ENCODE measurements at regions not wholly inside any gene's neighbourhood (a gene's known extent, or its start where the extent isn't known, plus 50 kb on each side); places are given as distances from the start of the nearest gene placed in this dataset.

DNA sequence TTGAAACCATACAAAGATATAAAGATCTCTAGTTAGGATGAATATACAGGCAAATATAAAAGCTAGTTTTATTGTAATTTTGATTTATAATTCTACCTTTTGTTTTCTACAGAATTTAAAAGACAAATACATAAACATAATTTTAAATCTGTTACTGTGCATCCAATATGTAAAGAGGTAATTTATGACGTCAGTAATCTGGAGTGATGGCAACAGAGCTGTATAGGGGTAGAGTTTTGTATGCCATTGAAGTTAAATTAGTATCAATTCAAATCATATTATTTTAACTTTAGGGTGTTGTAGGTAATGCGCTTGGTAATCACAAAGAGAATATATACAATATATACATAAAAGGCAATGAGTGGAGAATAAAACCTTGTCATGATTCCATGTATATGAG, 183.7 kb upstream of the ARHGAP24 start:
- no peaks in the 10 kb centered on the region for H3K79me2 ChIP-seq (ENCODE audit: control insufficient read depth, insufficient read depth, low read length, unreplicated experiment)
- no peak overlapping the region for H3K4me3 ChIP-seq (ENCODE audit: low read depth, low read length)
- H3K4me1 ChIP-seq (ENCODE audit: control insufficient read depth, insufficient read depth, low read length, unreplicated experiment), result no peaks in the 10 kb centered on the region
- no peaks in the 10 kb centered on the region for H3K27me3 ChIP-seq (ENCODE audit: insufficient read depth, low read length)
- H2AFZ ChIP-seq (ENCODE audit: low read length, unreplicated experiment), result no peak overlapping the region
- H3K27ac ChIP-seq (ENCODE audit: low read depth, low read length), result no peak overlapping the region
- no peaks in the 10 kb centered on the region for H3K36me3 ChIP-seq (ENCODE audit: insufficient read depth, low read length)

DNA sequence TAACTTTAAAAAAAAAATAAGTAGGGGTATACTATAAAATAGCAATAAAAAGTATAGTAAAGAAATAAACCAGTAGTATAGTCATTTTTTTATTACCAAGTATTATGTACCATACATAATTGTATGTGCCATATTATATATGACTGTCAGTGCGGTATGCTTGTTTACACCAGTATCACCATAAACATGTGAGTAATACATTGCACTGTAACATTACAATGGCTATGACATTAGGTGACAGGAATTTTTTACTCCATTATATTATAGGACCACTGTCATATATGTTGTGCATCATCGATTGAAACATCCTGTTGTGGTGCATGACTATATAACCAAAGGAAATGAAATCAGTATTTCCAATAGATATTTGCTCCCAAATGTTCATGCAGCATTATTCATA, 176.9 kb upstream of the ARHGAP24 start:
- H3K4me3 ChIP-seq (ENCODE audit: low read depth, low read length), result no peak overlapping the region
- H3K79me2 ChIP-seq (ENCODE audit: control insufficient read depth, insufficient read depth, low read length, unreplicated experiment), result no peaks in the 10 kb centered on the region
- H2AFZ ChIP-seq (ENCODE audit: low read length, unreplicated experiment), result no peak overlapping the region
- no peaks in the 10 kb centered on the region for H3K4me1 ChIP-seq (ENCODE audit: control insufficient read depth, insufficient read depth, low read length, unreplicated experiment)
- no peak overlapping the region for H3K27ac ChIP-seq (ENCODE audit: low read depth, low read length)
- H3K36me3 ChIP-seq (ENCODE audit: insufficient read depth, low read length), result no peaks in the 10 kb centered on the region
- H3K27me3 ChIP-seq (ENCODE audit: insufficient read depth, low read length), result no peaks in the 10 kb centered on the region

DNA sequence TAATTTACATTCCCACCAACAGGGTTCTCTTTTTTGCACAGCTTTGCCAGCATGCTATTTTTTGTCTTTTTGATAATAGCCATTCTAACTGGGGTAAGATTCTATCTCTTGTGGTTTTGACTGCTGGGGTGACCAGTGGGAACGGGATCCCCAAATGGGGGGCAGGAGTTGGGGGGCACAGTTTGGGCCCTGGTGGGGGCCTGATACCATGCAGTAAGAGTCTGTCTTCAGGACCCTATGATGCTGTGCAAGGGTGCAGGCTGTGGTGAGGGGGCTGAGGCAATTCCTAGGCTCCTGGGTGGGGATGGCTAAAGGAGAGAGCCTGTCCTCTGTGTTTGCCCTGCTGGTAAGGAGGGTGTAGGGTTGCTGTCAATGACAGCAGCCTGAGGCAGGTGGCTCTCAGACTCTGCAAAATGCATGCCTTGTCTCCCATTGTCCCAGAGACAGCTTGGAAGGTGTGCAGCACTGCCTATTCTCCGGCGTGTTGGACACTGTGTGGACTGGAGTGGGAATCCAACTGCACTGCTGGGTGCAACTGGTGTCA, 172.7 kb upstream of the ARHGAP24 start:
- no peaks in the 10 kb centered on the region for H3K4me1 ChIP-seq (ENCODE audit: control insufficient read depth, insufficient read depth, low read length, unreplicated experiment)
- H2AFZ ChIP-seq (ENCODE audit: low read length, unreplicated experiment), result no peak overlapping the region
- no peaks in the 10 kb centered on the region for H3K79me2 ChIP-seq (ENCODE audit: control insufficient read depth, insufficient read depth, low read length, unreplicated experiment)
- no peaks in the 10 kb centered on the region for H3K36me3 ChIP-seq (ENCODE audit: insufficient read depth, low read length)
- H3K27ac ChIP-seq (ENCODE audit: low read depth, low read length), result no peak overlapping the region
- H3K4me3 ChIP-seq (ENCODE audit: low read depth, low read length), result no peak overlapping the region
- no peaks in the 10 kb centered on the region for H3K27me3 ChIP-seq (ENCODE audit: insufficient read depth, low read length)

DNA sequence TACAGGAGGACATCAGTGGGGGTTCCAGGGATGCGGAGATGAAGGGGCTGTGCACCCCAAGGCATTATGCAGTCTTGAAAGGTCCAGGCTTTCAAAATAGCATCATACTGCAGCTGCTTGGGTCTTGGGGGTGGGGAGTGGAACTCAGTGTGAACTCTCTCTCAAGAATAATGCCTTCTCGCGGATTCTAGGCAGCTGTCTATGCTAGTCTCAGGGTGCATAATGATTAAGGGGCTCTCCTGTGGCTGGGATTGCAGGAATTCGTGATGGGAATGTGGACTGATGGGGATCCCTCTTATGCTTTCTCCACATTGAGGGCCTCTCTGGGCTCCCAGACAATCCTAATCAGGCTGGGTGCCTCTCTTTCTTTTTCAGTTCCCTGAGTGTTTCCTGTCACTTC, 172.2 kb upstream of the ARHGAP24 start:
- Histone ChIP-seq H3K79me2 (ENCODE audit: control insufficient read depth, insufficient read depth, low read length, unreplicated experiment) (no peaks in the 10 kb centered on the region), H3K4me1 (ENCODE audit: control insufficient read depth, insufficient read depth, low read length, unreplicated experiment) (no peaks in the 10 kb centered on the region), H3K27me3 (ENCODE audit: insufficient read depth, low read length) (no peaks in the 10 kb centered on the region), H2AFZ (ENCODE audit: low read length, unreplicated experiment) (no peak overlapping the region), H3K4me3 (ENCODE audit: low read depth, low read length) (no peak overlapping the region), H3K27ac (ENCODE audit: low read depth, low read length) (no peak overlapping the region), H3K36me3 (ENCODE audit: insufficient read depth, low read length) (no peaks in the 10 kb centered on the region)

DNA sequence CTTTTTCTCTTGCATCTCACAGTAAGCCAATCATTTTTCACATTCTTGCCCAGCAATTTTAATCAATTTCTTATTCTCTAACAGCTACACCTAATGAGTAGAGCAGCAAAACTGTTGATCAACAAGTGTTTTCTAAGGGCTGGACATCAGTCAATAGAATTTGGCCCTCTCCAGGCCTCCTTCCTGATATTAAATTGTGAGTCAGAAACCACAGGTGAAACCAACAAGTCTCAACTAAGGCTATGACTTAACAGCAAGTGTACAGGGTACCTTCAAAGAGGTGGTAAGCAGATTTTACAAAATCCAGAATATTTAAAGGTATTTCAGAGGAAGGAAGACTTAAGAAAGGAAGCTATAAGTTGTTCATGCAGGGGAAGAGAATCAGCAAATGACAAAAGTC, 156.5 kb upstream of the ARHGAP24 start:
- no peak overlapping the region for H3K4me3 ChIP-seq (ENCODE audit: low read depth, low read length)
- H2AFZ ChIP-seq (ENCODE audit: low read length, unreplicated experiment), result no peak overlapping the region
- H3K27ac ChIP-seq (ENCODE audit: low read depth, low read length), result no peak overlapping the region
- no peaks in the 10 kb centered on the region for H3K79me2 ChIP-seq (ENCODE audit: control insufficient read depth, insufficient read depth, low read length, unreplicated experiment)
- no peaks in the 10 kb centered on the region; the same call in 1 of the 2 replicates for H3K27me3 ChIP-seq (ENCODE audit: insufficient read depth, low read length)
- no peaks in the 10 kb centered on the region for H3K4me1 ChIP-seq (ENCODE audit: control insufficient read depth, insufficient read depth, low read length, unreplicated experiment)
- H3K36me3 ChIP-seq (ENCODE audit: insufficient read depth, low read length), result no peaks in the 10 kb centered on the region

DNA sequence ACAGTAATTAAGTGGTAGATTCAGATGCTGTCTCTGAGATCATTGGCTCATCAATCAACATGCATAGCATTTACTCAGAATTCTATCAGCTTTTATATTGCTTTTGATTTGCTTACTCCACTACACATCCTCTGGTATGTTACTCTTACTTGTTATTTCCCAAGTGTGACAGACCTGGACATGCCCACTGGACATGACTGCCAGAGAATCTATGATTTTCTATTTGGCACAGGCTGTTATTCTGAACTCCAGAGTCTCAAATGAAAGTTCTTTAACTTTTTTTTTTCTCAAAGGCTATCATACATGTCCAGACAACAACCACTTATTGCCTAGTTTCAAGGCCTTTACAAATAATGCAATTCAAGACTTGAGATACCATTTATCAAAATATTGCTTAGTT, 116.1 kb upstream of the ARHGAP24 start:
- Histone ChIP-seq H3K27ac (ENCODE audit: low read depth, low read length) (no peak overlapping the region), H3K36me3 (ENCODE audit: insufficient read depth, low read length) (no peaks in the 10 kb centered on the region), H3K27me3 (ENCODE audit: insufficient read depth, low read length) (peaks cover 7% of the 10 kb centered on the region; the same call in 1 of the 2 replicates), H3K4me3 (ENCODE audit: low read depth, low read length) (no peak overlapping the region), H2AFZ (ENCODE audit: low read length, unreplicated experiment) (no peak overlapping the region), H3K79me2 (ENCODE audit: control insufficient read depth, insufficient read depth, low read length, unreplicated experiment) (no peaks in the 10 kb centered on the region), H3K4me1 (ENCODE audit: control insufficient read depth, insufficient read depth, low read length, unreplicated experiment) (no peaks in the 10 kb centered on the region)

DNA sequence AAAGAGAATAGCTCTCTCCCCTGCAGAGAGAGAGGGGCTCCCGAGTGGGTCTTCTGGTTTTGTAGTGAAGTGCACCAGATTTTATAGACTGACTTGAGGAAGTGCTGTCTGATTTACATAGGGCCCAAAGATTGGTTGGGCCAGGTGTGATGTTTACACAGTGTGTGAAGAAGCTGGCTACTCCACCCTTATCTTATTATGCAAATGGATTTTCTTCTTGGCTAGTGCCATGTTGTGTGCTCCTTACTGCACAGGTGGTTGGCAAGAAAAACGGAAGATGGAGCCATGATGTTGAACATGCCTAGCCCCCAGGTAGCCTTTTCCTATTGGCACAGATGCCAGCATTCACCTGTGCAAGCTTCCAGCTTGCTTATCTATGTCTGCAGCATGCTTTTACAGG, 112.4 kb upstream of the ARHGAP24 start:
- Histone ChIP-seq H3K36me3 (ENCODE audit: insufficient read depth, low read length) (no peaks in the 10 kb centered on the region), H3K4me3 (ENCODE audit: low read depth, low read length) (no peak overlapping the region), H3K4me1 (ENCODE audit: control insufficient read depth, insufficient read depth, low read length, unreplicated experiment) (no peaks in the 10 kb centered on the region), H3K27ac (ENCODE audit: low read depth, low read length) (no peak overlapping the region), H3K27me3 (ENCODE audit: insufficient read depth, low read length) (peaks cover 30% of the 10 kb centered on the region; the same call in 1 of the 2 replicates), H3K79me2 (ENCODE audit: control insufficient read depth, insufficient read depth, low read length, unreplicated experiment) (no peaks in the 10 kb centered on the region), H2AFZ (ENCODE audit: low read length, unreplicated experiment) (no peak overlapping the region)

DNA sequence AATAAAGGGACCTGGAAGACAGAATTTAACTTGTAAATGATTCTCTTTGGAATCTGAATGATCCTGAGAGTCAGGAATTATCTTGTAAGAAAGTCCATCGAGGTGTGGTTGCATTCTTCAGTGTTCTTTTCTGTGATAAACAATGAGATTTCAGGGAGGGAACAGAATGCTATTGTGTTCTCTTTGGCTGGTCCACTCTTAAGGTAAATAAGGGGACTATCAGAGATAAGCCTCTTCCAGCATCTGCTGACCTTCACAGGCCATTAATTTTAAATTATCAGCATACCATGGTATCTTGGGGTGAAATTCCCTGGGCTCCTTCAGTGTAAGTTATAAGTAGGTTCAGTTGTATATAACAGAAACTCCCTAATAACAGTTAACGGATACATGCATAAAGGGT, 107.1 kb upstream of the ARHGAP24 start:
- Histone ChIP-seq H3K36me3 (ENCODE audit: insufficient read depth, low read length) (no peaks in the 10 kb centered on the region), H2AFZ (ENCODE audit: low read length, unreplicated experiment) (no peak overlapping the region), H3K4me1 (ENCODE audit: control insufficient read depth, insufficient read depth, low read length, unreplicated experiment) (no peaks in the 10 kb centered on the region), H3K27ac (ENCODE audit: low read depth, low read length) (no peak overlapping the region), H3K27me3 (ENCODE audit: insufficient read depth, low read length) (peaks cover 30% of the 10 kb centered on the region; the same call in 1 of the 2 replicates), H3K4me3 (ENCODE audit: low read depth, low read length) (no peak overlapping the region), H3K79me2 (ENCODE audit: control insufficient read depth, insufficient read depth, low read length, unreplicated experiment) (no peaks in the 10 kb centered on the region)

DNA sequence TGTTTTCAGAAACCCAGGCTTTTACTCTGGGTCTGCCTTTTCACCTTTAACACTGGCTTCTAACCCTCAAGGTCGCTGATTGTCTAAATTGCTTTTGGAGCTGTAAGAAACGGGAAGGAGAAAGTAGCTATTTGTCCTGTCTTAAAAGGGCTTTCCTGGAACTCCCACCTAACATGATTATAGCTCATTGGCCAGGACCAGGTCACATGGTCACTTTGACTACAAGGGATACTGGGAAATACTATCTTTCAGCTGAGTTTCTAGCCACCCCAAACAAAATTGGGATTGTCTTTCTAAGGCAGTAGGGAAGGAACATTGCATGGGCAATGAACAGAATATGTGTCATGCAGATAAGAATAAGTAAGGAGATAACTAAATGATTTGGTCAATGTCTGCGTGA, 106.7 kb upstream of the ARHGAP24 start:
- Histone ChIP-seq H3K4me1 (ENCODE audit: control insufficient read depth, insufficient read depth, low read length, unreplicated experiment) (no peaks in the 10 kb centered on the region), H3K27ac (ENCODE audit: low read depth, low read length) (no peak overlapping the region), H3K79me2 (ENCODE audit: control insufficient read depth, insufficient read depth, low read length, unreplicated experiment) (no peaks in the 10 kb centered on the region), H3K4me3 (ENCODE audit: low read depth, low read length) (no peak overlapping the region), H3K27me3 (ENCODE audit: insufficient read depth, low read length) (peaks cover 27% of the 10 kb centered on the region; the same call in 1 of the 2 replicates), H2AFZ (ENCODE audit: low read length, unreplicated experiment) (no peak overlapping the region), H3K36me3 (ENCODE audit: insufficient read depth, low read length) (no peaks in the 10 kb centered on the region)

DNA sequence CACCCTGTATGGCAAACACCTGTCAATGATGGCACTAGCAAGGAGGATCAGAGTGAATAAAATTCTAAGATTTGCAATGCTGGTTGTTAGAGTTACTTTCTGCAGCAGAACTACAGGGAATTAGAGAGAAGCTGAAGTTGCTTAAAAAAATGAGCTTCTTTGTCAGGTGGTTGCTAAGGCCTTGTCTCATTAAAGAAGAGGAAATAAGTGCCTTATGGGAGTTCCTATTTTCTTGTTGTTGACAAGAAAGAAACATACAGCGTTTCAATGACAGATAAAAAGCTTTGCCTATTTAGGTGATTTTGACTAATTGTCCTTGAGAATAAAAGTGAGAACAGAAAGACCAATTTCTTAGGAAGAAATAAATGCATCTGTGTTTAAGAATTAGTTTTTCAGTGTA, 106.0 kb upstream of the ARHGAP24 start:
- Histone ChIP-seq H3K79me2 (ENCODE audit: control insufficient read depth, insufficient read depth, low read length, unreplicated experiment) (no peaks in the 10 kb centered on the region), H3K4me3 (ENCODE audit: low read depth, low read length) (no peak overlapping the region), H3K4me1 (ENCODE audit: control insufficient read depth, insufficient read depth, low read length, unreplicated experiment) (no peaks in the 10 kb centered on the region), H2AFZ (ENCODE audit: low read length, unreplicated experiment) (no peak overlapping the region), H3K36me3 (ENCODE audit: insufficient read depth, low read length) (no peaks in the 10 kb centered on the region), H3K27ac (ENCODE audit: low read depth, low read length) (no peak overlapping the region), H3K27me3 (ENCODE audit: insufficient read depth, low read length) (peaks cover 22% of the 10 kb centered on the region; the same call in 1 of the 2 replicates)

DNA sequence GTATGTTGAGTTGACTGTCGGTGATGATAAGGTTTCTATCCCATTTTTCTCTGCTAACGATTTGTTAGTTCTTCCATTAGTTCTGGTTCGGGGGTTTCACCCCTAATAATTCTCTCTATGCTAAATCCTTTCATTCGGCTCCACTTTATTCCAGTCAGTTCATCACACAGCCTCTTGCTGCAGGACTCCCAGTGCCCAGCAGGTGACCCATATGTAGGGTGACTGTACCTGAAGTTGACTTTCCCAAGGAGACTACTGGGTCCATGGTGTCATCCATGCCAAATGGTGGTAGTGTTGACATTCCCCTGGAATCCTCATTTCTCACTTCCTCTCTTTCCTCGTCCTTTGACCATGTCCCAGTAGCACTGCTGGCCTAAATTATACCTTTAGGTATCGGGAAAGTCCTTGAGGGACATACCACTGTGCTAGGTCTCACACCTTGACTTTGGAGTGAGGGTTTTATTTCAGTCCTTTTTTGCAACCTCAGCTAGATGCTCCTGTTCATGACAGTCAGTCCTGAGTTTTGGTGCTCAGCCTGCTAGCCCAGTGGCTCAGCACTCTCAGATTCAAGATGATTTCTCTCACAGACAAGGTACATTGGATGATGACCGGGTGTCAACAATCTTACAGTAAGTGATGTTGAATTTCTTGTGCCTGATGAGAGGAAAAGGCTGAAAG, 105.1 kb upstream of the ARHGAP24 start:
- no peaks in the 10 kb centered on the region for H3K36me3 ChIP-seq (ENCODE audit: insufficient read depth, low read length)
- peaks cover 18% of the 10 kb centered on the region; the same call in 1 of the 2 replicates for H3K27me3 ChIP-seq (ENCODE audit: insufficient read depth, low read length)
- no peak overlapping the region for H3K4me3 ChIP-seq (ENCODE audit: low read depth, low read length)
- no peaks in the 10 kb centered on the region for H3K79me2 ChIP-seq (ENCODE audit: control insufficient read depth, insufficient read depth, low read length, unreplicated experiment)
- no peak overlapping the region for H2AFZ ChIP-seq (ENCODE audit: low read length, unreplicated experiment)
- H3K27ac ChIP-seq (ENCODE audit: low read depth, low read length), result no peak overlapping the region
- no peaks in the 10 kb centered on the region for H3K4me1 ChIP-seq (ENCODE audit: control insufficient read depth, insufficient read depth, low read length, unreplicated experiment)
